Smooth muscle cell (in vitro differentiated cells): ENCODE measurements at regions not wholly inside any gene's neighbourhood (a gene's known extent, or its start where the extent isn't known, plus 50 kb on each side); places are given as distances from the start of the nearest gene placed in this dataset.

ENCODE experiments used
- DNase-seq: peaks from one replicate; lab custom pipeline; 2025; ENCODE audit not compliant: unreplicated experiment; lab: John Stamatoyannopoulos, UW
- H2AFZ ChIP-seq: fragments of 200-600 bp; sonication (generic); 2 replicates; pipeline ENCODE4 v1.6.0; 2016; ENCODE audit warnings: antibody characterized with exemption, low read depth, mild to moderate bottlenecking
- H3F3A ChIP-seq: fragments of 200-600 bp; sonication (generic); 2 replicates; pipeline ENCODE4 v1.6.0; 2017; ENCODE audit warnings: antibody characterized with exemption, low read depth
- H3K27ac ChIP-seq: fragments of 200-600 bp; sonication (generic); 2 replicates; pipeline ENCODE4 v1.5.1; 2016; ENCODE audit warnings: low read depth, mild to moderate bottlenecking
- H3K27me3 ChIP-seq: fragments of 200-600 bp; sonication (generic); 2 replicates; pipeline ENCODE4 v1.6.1; 2016; ENCODE audit warnings: low read depth, mild to moderate bottlenecking
- H3K36me3 ChIP-seq: fragments of 200-600 bp; sonication (generic); 2 replicates; pipeline ENCODE4 v1.5.1; 2016; ENCODE audit warnings: low read depth
- H3K4me1 ChIP-seq: fragments of 200-600 bp; sonication (generic); 2 replicates; pipeline ENCODE4 v1.5.1; 2016; ENCODE audit warnings: low read depth
- H3K4me2 ChIP-seq: fragments of 200-600 bp; sonication (generic); 2 replicates; pipeline ENCODE4 v1.6.0; 2016; ENCODE audit warnings: mild to moderate bottlenecking
- H3K4me3 ChIP-seq: fragments of 200-600 bp; sonication (generic); 2 replicates; pipeline ENCODE4 v1.5.1; 2016; ENCODE audit warnings: mild to moderate bottlenecking
- H3K79me2 ChIP-seq: fragments of 200-600 bp; sonication (generic); 2 replicates; pipeline ENCODE4 v1.6.0; 2016; ENCODE audit warnings: low read depth, mild to moderate bottlenecking
- H3K9ac ChIP-seq: fragments of 200-600 bp; sonication (generic); 2 replicates; pipeline ENCODE4 v1.6.0; 2016; ENCODE audit warnings: low read depth
- H3K9me3 ChIP-seq: fragments of 200-600 bp; sonication (generic); replicated peaks from 2 replicates; pipeline ENCODE4 v1.5.1; 2016; ENCODE audit warnings: low read depth
- H4K20me1 ChIP-seq: fragments of 200-600 bp; sonication (generic); 2 replicates; pipeline ENCODE4 v1.6.0; 2016; ENCODE audit warnings: low read depth
- CTCF ChIP-seq: fragments of 200-600 bp; sonication (generic); IDR thresholded peaks from 2 replicates; pipeline ENCODE4 v1.5.1; 2017; ENCODE audit warnings: borderline replicate concordance, mild to moderate bottlenecking, antibody characterized with exemption; ENCODE audit not compliant: insufficient read depth, poor library complexity, severe bottlenecking
- WGBS: methylation state at CpG from one replicate; pipeline ENCODE4 v1.1.7; 2016; ENCODE audit warnings: low lambda C conversion rate; 5-methylcytosine and 5-hydroxymethylcytosine counted together

GRCh38 chr2:15809404-15809803 lies 130.9 kb upstream of the MYCN start:
- WGBS, result 42% methylated on average over 11 of the region's 11 CpGs
- H3K4me1 ChIP-seq, result peaks cover 10% of the 10 kb centered on the region
- H3K79me2 ChIP-seq, result no peaks in the 10 kb centered on the region
- peak overlapping the region; percentile 22 for H3K4me2 ChIP-seq
- no peaks in the 10 kb centered on the region for H3F3A ChIP-seq
- no peaks in the 10 kb centered on the region for H3K9me3 ChIP-seq
- no peak for TF ChIP-seq CTCF
- H3K27ac ChIP-seq, result no peak overlapping the region
- no peaks in the 10 kb centered on the region for H3K36me3 ChIP-seq
- no peak overlapping the region for H3K4me3 ChIP-seq
- H3K27me3 ChIP-seq, result no peaks in the 10 kb centered on the region
- H4K20me1 ChIP-seq, result no peaks in the 10 kb centered on the region
- no peak overlapping the region for H3K9ac ChIP-seq
- DNase-seq, result no peak
- H2AFZ ChIP-seq, result no peak overlapping the region

- peaks cover 8% of the 10 kb centered on the region for H3F3A ChIP-seq
- no peaks in the 10 kb centered on the region for H3K36me3 ChIP-seq
- no peak for DNase-seq
- no peak overlapping the region for H3K4me3 ChIP-seq
- WGBS, result 86% methylated on average over 12 of the region's 12 CpGs
- H3K9me3 ChIP-seq, result no peaks in the 10 kb centered on the region
- no peaks in the 10 kb centered on the region for H4K20me1 ChIP-seq
- peaks cover 20% of the 10 kb centered on the region for H3K4me1 ChIP-seq
- H3K27me3 ChIP-seq, result no peaks in the 10 kb centered on the region
- no peak overlapping the region for H3K9ac ChIP-seq
- no peak overlapping the region for H3K27ac ChIP-seq
- H3K4me2 ChIP-seq, result no peak overlapping the region
- H2AFZ ChIP-seq, result no peak overlapping the region
- no peaks in the 10 kb centered on the region for H3K79me2 ChIP-seq
- no peak for TF ChIP-seq CTCF
These were observed 129.7 kb upstream of the MYCN start for GRCh38 chr2:15810477-15811150.

- TF ChIP-seq CTCF, result no peak
- Histone ChIP-seq H2AFZ (no peak overlapping the region), H3K4me2 (no peak overlapping the region), H3K27ac (no peak overlapping the region), H3K9ac (no peak overlapping the region), H3F3A (peaks cover 8% of the 10 kb centered on the region), H3K9me3 (no peaks in the 10 kb centered on the region), H3K36me3 (no peaks in the 10 kb centered on the region), H3K79me2 (no peaks in the 10 kb centered on the region), H3K27me3 (no peaks in the 10 kb centered on the region), H3K4me3 (no peak overlapping the region), H3K4me1 (peaks cover 20% of the 10 kb centered on the region), H4K20me1 (no peaks in the 10 kb centered on the region)
- no peak for DNase-seq
- 61% methylated on average over 8 of the region's 8 CpGs for WGBS
These were observed 129.0 kb upstream of the MYCN start for GRCh38 chr2:15811367-15811766.

GRCh38 chr2:15812187-15812780 lies 128.1 kb upstream of the MYCN start:
- no peaks in the 10 kb centered on the region for H3K36me3 ChIP-seq
- DNase-seq, result no peak
- H3K27ac ChIP-seq, result no peak overlapping the region
- H3K27me3 ChIP-seq, result no peaks in the 10 kb centered on the region
- no peaks in the 10 kb centered on the region for H4K20me1 ChIP-seq
- WGBS, result 76% methylated on average over 10 of the region's 10 CpGs
- H3F3A ChIP-seq, result peaks cover 8% of the 10 kb centered on the region
- H3K9ac ChIP-seq, result no peak overlapping the region
- TF ChIP-seq CTCF, result no peak
- no peak overlapping the region for H3K4me3 ChIP-seq
- no peaks in the 10 kb centered on the region for H3K79me2 ChIP-seq
- H3K4me1 ChIP-seq, result peaks cover 20% of the 10 kb centered on the region
- H3K4me2 ChIP-seq, result no peak overlapping the region
- H3K9me3 ChIP-seq, result no peaks in the 10 kb centered on the region
- no peak overlapping the region for H2AFZ ChIP-seq
